Gastroesophageal sphincter (tissue), 4 donors: ENCODE measurements at regions not wholly inside any gene's neighbourhood (a gene's known extent, or its start where the extent isn't known, plus 50 kb on each side); places are given as distances from the start of the nearest gene placed in this dataset.

ENCODE experiments used
- ATAC-seq: fragments of 150-250 bp; one replicate; pipeline ENCODE4 v1.9.1; 2016; ENCODE audit warnings: mild to moderate bottlenecking, moderate library complexity
- H3K27ac ChIP-seq, 4 donors: fragments of 200-600 bp; sonication (generic) in 3 of 4; 1 replicate in 3 of 4; 2 replicates in 1 of 4; pipeline ENCODE4 v1.5.1; 2016 to 2019
- H3K27me3 ChIP-seq: fragments of 200-600 bp; sonication (generic); one replicate; pipeline ENCODE4 v1.5.1; 2019
- H3K36me3 ChIP-seq, 2 donors: fragments of 200-600 bp; sonication (generic); one replicate each; pipeline ENCODE4 v1.5.1; 2019; ENCODE audit warnings: control low read depth in 1 of 2
- H3K4me1 ChIP-seq, 3 donors: fragments of 200-600 bp; sonication (generic); 1 replicate in 2 of 3; 2 replicates in 1 of 3; pipeline ENCODE4 v1.5.1; 2016 to 2019; ENCODE audit warnings: control low read depth in 2 of 3
- H3K4me3 ChIP-seq, 2 donors: fragments of 200-600 bp; sonication (generic); one replicate each; pipeline ENCODE4 v1.5.1; 2019; ENCODE audit warnings: mild to moderate bottlenecking in 1 of 2, moderate library complexity in 1 of 2
- H3K9me3 ChIP-seq, 3 donors: fragments of 200-600 bp; sonication (generic); one replicate each; pipeline ENCODE4 v1.5.1; 2017 to 2019; ENCODE audit warnings: control low read depth in 2 of 3
- CTCF ChIP-seq, 4 experiments: fragments of 200-600 bp in 2 of 4; fragments of 450-650 bp in 2 of 4; sonication (generic) in 1 of 4; IDR thresholded peaks; one replicate each; pipeline ENCODE4 v1.5.1; 2017 to 2019; ENCODE audit warnings: antibody characterized with exemption in 4 of 4, mild to moderate bottlenecking in 2 of 4, moderate library complexity in 2 of 4
- EP300 ChIP-seq: sonication (generic); formaldehyde crosslinking; IDR thresholded peaks from one replicate; pipeline ENCODE4 v1.6.1; 2017; ENCODE audit warnings: antibody characterized with exemption, mild to moderate bottlenecking
- POLR2A ChIP-seq, 2 donors: fragments of 450-650 bp; IDR thresholded peaks; one replicate each; pipeline ENCODE4 v1.6.1; 2017; ENCODE audit warnings: antibody characterized with exemption in 2 of 2, mild to moderate bottlenecking in 2 of 2, moderate library complexity in 1 of 2
- POLR2AphosphoS5 ChIP-seq: sonication (generic); formaldehyde crosslinking; IDR thresholded peaks from one replicate; pipeline ENCODE4 v1.6.1; 2017; ENCODE audit warnings: antibody characterized with exemption
- WGBS, 2 donors: methylation state at CpG; one replicate each; pipeline ENCODE4 v1.1.5; 2018; ENCODE audit warnings: low coverage in 1 of 2; 5-methylcytosine and 5-hydroxymethylcytosine counted together

GRCh38 chr3:103894162-103894822 is 1459.5 kb downstream of the ZPLD1 start:
- Histone ChIP-seq H3K4me1 (no peaks in the 10 kb centered on the region), H3K27ac (no peak overlapping the region), H3K4me3 (no peak overlapping the region), H3K27me3 (no peaks in the 10 kb centered on the region), H3K36me3 (no peaks in the 10 kb centered on the region), H3K9me3 (no peaks in the 10 kb centered on the region)
- no peak for ATAC-seq
- WGBS, 2 donors, result 79 to 83% methylated on average over 5 of the region's 5 CpGs
- TF ChIP-seq EP300 (no peak), CTCF (IDR thresholded peaks at IDR 0.05) (no peak), POLR2A (IDR thresholded peaks at IDR 0.05) (no peak), POLR2AphosphoS5 (no peak)

- 76% methylated on average over 6 of the region's 11 CpGs; no CpG with 5 or more reads in 1 of the 2 donors for WGBS, 2 donors
- Histone ChIP-seq H3K27ac (no peak overlapping the region), H3K4me3 (no peak overlapping the region), H3K27me3 (no peaks in the 10 kb centered on the region), H3K9me3 (no peaks in the 10 kb centered on the region), H3K36me3 (no peaks in the 10 kb centered on the region), H3K4me1 (no peaks in the 10 kb centered on the region)
- no peak for ATAC-seq
- TF ChIP-seq POLR2A (IDR thresholded peaks at IDR 0.05), result no peak
- TF ChIP-seq POLR2AphosphoS5, result no peak
- no peak for TF ChIP-seq EP300
- TF ChIP-seq CTCF (IDR thresholded peaks at IDR 0.05), result no peak
Measured at GRCh38 chr3:103899328-103899727, 1464.5 kb downstream of the ZPLD1 start.

- TF ChIP-seq POLR2A (IDR thresholded peaks at IDR 0.05) (no peak), EP300 (no peak), CTCF (IDR thresholded peaks at IDR 0.05) (no peak), POLR2AphosphoS5 (no peak)
- no peaks in the 10 kb centered on the region for H3K9me3 ChIP-seq
- WGBS, 2 donors, result 60 to 79% methylated on average over 3 of the region's 3 CpGs
- H3K4me1 ChIP-seq, result no peaks in the 10 kb centered on the region
- H3K4me3 ChIP-seq, result no peak overlapping the region
- no peaks in the 10 kb centered on the region for H3K36me3 ChIP-seq
- H3K27ac ChIP-seq, result no peak overlapping the region
- ATAC-seq, result no peak
- no peaks in the 10 kb centered on the region for H3K27me3 ChIP-seq
Measured at GRCh38 chr3:103904991-103905390, 1461.7 kb upstream of the ALCAM start.

- Histone ChIP-seq H3K4me3 (no peak overlapping the region), H3K4me1 (no peaks in the 10 kb centered on the region), H3K27me3 (no peaks in the 10 kb centered on the region), H3K9me3 (no peaks in the 10 kb centered on the region), H3K36me3 (no peaks in the 10 kb centered on the region), H3K27ac (no peak overlapping the region)
- no peak for TF ChIP-seq EP300
- TF ChIP-seq POLR2A (IDR thresholded peaks at IDR 0.05), result no peak
- no peak for TF ChIP-seq POLR2AphosphoS5
- no peak for TF ChIP-seq CTCF (IDR thresholded peaks at IDR 0.05)
- WGBS, 2 donors, result 16 to 45% methylated on average over 2 of the region's 2 CpGs
- ATAC-seq, result no peak
Measured at GRCh38 chr3:103906304-103906703, 1460.4 kb upstream of the ALCAM start.

- H3K4me3 ChIP-seq, result no peak overlapping the region
- no peak for ATAC-seq
- no peaks in the 10 kb centered on the region for H3K36me3 ChIP-seq
- 80 to 90% methylated on average over 2 of the region's 2 CpGs for WGBS, 2 donors
- no peaks in the 10 kb centered on the region for H3K27me3 ChIP-seq
- H3K27ac ChIP-seq, result no peak overlapping the region
- TF ChIP-seq CTCF (IDR thresholded peaks at IDR 0.05) (no peak), POLR2AphosphoS5 (no peak), EP300 (no peak), POLR2A (IDR thresholded peaks at IDR 0.05) (no peak)
- no peaks in the 10 kb centered on the region for H3K4me1 ChIP-seq
- no peaks in the 10 kb centered on the region for H3K9me3 ChIP-seq
Measured at GRCh38 chr3:103906808-103907207, 1459.9 kb upstream of the ALCAM start.
